Esophagus mucosa (tissue), 1 donor: ENCODE measurements at regions not wholly inside any gene's neighbourhood (a gene's known extent, or its start where the extent isn't known, plus 50 kb on each side); places are given as distances from the start of the nearest gene placed in this dataset.
"Not testable (repeated sequence)": the region's sequence is repeated elsewhere in the genome, so short reads cannot be mapped to it uniquely, and the experiment has no call there.

ENCODE experiments used
- ATAC-seq: fragments of 200-7000 bp; cut with Tn5 transposase; one replicate; pipeline ENCODE4 v1.9.1; 2020
- donor health status: DM: yes; HTN: yes; CAD: no.

DNA sequence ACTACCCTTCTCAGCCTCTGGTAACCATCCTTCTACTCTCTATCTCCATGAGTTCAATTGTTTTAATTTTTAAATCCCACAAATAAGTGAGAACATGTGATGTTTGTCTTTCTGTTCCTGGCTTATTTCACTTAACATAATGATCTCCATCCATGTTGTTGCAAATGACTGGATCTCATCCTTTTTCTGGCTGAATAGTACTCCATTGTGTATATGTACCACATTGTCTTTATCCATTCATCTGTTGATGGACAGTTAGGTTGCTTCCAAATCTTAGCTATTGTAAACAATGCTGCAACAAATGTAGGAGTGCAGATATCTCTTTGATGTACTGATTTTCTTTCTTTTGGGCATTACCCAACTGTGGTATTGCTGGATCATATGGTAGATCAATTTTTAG is 103.0 kb downstream of the CARTPT start:
- ATAC-seq = not testable (repeated sequence)

DNA sequence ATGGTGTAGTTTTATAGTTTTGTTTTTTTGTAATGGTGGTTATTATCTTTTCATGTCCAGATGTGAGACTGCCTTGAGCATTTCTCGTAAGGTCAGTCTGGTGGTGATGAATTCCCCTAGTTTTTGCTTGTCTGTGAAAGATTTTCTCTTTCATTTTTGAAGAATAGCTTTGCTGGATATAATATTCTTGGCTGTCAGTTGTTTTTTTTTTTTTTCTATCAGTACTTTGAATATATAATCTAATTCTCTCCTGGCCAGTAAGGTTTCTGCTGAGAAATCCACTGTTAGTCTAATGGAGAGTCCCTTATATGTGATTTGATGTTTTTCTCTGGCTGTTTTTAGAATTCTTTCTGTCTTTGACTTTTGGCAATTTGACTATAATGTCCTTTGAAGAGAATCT is 106.9 kb downstream of the CARTPT start:
- ATAC-seq = no peak

DNA sequence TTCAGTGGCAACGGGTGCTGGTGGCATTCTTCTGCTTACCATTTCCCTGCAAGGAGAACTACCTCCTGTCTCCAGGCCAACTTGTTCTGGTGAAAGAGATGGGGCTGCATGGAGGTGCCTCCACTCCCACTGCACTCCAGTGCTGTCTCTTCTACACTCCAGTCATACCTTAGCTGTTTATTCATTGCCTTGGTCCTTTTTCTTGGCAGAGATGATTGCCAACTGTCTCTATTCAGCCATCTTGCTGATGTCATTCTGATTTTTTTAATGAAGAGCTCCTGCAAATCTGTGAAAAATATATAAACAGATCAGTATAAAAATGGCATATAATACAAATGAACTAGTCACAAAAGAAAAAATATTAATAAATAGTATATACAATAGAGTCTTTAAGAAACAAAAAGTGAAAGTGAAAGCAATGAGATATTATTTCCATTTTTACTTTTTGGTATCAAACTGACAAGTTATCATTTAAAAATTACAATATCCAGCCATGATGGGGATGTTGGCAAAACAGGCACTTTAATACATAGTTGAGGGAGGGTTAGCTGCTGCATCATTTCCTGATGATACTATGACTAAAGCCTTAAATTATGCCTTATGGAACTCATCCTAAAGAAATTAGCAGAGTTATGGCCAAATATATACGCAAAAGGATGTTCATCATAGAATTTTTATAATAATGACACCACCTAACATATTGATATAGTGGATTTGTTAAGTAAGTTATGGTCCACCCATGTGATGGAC is 109.4 kb downstream of the CARTPT start:
- no peak for ATAC-seq

DNA sequence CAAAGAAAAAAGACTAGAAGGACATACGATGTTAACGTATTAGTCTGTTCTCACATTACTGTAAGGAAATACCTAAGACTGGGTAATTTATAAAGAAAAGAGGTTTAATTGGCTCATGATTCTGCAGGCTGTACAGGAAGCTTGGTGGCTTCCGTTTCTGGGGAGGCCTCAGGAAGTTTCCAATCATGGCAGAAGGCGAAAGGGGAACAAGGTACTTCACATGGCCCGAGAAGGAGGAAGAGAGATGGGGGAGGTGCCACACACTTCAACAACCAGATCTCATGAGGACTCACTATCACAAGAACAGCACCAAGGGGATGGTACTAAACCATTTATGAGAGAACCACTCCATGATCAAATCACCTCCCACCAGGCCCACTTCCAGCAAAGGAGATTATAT is 110.1 kb downstream of the CARTPT start:
- ATAC-seq = no peak

DNA sequence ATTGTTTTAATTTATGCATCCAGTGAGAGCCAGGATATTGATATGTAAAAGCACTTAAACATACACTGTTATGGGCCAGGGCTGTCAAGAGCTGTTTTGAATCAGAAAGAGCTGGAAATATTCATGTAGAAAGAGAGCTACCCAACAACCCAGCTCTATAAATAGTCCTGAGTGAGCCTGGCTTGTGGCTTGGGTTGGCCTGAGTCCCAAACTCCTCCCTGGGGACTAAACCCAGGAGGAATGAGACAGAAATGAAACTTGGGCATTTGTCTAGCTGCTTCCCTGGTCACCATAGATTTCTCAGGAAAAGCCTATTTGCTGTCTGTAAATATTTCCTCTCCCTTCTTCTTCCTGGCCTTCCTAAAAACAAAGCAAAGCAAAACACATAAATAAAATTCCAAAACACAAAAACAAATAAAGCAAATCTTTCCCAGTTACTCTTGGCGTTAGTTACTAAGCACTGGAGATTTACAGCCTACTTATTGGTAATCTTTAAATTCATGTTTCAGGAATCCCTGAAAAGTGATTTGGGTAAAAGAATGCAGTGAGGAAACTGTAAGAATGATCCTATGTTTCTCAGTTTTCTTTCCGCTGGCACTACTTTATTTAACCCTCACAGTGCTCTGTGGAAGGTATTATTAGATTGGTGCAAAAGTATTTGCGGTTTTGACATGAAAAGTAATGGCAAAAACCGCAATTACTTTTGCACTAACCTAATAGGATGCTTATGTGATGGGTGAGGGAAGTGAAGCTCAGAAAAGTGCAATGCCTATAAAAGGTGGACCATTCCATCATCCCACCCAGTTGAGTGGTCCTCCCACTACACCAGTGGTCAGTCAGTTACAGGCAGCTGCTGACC is 111.8 kb downstream of the CARTPT start:
- ATAC-seq = peak; percentile 33

DNA sequence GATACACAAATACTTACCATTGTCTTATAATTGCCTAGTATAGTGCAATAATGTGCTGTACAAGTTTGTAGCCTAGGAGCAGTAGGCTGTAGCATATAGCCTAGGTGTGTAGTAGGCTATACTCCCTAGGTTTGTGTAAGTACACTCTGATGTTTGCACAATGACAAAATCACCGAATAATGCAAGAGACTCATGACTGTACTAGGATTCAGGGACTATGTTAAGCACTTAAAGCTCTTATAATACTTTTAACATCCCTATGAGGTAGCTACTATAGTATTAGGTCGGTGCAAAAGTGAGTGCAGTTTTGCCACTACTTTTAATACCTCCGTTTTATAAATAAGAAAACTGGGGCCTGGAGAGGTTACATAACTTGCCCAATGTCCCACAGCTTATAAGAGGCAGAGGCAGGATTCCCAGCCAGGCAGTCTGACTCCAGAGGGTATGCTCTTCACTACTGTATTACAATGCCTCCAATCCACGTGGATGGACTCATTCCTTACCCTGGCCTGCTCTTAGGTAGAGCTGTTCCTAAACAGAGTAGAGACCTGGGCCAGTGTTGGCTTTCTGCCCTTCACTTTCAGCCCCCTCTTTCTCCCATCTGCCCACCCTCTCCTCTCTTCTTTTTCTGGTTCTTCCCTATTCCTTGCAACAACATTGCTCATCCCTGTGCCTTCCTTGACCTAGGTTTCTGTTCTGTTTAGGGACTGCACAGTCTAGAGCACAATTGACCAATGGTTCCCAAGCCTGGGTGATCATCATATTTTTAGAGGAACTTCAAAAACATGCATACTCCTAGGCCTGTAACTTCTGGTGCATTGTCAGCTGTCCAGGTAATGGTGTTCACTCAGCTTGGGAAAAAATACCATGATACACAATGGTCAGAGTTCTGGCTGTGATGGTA is 114.0 kb downstream of the CARTPT start:
- peak; percentile 74 for ATAC-seq

DNA sequence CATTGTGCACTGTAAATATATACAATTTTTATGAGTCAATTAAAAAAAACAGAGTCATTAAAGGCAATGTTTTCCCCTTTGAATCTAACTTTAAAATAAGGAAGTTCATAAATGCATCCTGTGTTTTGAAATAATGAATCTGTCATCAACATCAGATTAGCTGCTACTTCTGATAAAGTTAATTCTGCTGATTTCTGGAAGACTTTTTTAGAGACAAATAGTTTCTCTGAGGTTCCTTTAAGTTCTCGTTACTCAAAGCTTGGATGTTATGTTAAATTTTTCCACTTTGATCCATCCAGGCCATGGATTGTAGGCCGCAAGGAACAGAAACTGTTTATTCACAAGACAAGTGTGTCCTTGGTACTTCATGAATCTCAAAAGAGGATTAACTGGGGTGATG is 115.5 kb downstream of the CARTPT start:
- no peak for ATAC-seq

DNA sequence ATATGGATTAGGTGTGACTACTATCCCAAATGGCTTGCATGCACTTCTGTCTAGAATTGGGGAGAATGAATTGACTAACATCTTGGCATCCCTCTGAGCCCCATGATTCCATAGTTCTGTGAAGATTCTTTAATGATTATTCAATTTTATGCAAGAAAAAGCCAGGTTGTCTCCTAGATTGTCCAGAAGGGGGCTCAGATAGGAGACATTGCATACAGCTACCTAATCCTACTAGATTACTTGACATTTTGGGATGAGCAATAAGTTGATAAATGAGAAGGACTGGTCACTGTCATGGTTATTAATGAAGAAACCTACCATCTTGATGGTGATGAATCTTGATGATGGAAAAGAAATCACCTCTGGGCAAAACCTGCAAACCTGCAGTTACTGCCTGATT is 117.0 kb downstream of the CARTPT start:
- ATAC-seq = no peak

DNA sequence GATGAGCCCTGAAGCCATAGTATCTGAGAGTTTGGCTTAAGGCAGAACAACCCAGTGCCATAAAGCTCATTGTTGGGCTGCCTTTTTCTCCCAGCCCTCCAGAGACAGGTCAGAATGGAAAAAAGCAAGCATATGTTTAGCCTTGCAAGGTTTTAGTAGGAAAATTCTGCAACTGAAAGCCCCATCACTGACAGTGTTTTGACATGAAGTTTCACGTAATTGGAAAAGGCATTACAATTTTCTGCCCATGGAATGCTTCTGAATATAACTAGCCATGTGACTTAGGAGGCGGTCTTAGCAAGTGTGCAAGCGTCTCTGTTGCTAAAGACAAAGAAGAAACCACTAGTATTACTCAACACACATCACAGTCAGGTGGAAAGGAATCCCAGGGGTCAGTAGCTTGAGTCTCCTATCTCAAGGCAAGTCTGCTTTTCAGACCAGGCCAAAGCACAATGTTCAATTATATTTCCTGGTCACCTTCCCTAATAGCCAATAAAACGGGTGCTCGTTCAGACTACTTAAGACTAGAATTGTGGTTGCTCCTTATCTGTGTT is 117.6 kb downstream of the CARTPT start:
- ATAC-seq = no peak

DNA sequence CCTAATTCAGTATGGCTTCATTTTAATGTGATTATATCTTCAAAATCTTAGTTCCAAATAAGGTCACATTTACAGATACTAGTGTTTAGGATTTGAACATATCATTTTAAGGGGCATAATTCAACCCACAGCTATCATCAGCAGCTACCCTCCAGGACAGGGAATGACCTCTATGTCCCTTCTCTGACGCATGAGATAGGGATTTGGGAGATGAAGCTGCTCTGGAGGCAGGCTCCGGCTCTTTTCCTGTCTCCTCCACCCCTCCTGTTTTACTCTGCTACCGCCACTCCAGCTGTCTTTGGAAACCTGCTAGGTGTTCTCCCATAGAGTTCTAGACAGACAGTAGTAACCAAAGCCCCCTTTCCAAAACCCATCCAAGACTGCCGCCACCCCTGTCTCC is 119.2 kb downstream of the CARTPT start:
- no peak for ATAC-seq

DNA sequence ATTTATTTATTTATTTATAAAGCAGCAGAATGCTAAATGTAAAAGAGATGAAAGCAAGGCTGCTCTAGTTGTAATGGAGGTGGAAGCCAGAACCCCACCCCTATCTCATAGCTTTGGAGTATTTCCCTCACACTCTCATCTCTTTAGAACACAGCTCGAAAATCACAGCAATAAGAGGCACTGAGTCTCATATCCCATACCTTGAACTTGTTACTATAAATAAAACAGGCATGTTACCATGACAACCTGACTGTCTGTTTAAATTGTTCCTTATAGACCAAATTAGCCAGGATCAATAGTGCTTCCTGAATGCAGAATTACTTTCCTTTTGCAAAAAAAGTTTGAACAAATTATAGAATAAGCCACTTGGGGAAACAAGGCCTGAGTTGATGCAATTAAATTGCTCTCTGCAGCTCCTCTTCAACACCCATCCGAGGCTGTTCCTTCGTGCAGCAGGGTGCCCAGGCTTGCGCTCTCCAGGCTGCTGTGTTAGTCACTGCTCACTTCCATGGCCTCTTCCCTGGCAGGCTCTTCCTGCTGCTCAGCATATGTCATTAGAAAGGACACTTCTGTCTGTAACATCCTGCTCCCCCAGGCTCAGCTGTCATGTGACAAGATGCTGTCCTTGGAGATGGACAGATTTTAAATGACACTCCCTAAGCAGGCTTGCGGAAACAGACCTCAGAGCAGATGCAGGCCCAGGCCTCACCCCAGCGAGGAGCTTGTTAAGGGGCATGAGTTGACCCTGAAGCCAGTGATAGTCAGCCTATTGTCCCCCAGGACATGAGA is 120.2 kb downstream of the CARTPT start:
- ATAC-seq = no peak

DNA sequence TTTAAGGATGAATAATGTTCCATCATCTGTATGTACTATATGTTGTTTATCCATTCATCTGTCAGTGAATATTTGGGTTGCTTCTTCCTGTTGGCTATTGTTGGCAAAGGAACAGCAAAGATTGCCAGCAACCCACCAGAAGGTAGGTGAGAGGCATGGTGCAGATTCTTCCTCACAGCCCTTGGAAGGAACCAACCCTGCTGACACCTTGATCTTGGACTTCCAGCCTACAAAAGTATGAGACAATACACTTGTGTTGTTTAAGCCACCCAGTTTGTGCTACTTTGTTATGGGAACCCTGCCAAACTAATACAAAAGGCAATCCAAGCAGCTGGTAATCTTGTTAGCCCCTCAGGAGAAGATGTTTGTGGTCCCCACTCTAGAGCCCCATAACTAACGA is 122.0 kb downstream of the CARTPT start:
- no peak for ATAC-seq

DNA sequence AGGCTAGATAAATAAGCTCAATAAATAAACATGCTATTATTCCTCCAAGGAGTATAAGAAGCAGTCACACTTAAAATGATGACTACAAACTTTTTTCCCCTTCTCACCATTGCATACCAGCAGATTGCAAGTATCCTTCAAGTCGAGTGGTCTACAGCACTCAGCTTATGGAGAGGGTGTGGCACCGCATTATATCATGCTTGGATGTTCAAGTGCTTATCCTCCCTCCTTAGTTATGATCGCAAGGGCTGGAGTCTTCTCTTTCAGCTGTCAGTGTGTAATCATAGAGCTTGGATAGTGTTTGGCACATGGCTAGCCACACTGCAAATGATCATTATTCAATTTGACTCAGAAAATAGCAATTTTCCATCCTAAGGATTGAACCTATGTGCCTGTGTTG is 124.0 kb downstream of the CARTPT start:
- ATAC-seq = no peak

DNA sequence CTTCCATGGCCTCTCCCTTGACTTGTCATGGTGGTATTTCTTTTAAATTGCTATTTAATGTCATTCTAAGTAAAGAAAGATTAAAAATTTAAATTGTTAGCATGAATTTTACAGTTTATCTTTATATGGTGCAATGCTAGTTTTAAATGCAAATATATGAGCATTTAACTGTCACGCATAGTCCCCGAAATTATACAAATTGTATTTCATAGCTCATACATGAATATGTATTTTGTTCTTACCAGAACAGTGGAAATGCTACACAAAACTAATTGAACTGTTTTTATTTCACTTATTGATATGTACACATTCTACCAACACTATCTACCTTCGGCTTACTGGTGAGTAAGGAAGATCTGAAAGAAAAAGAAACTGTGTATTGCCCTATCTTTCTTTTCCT is 125.8 kb downstream of the CARTPT start:
- ATAC-seq = no peak

DNA sequence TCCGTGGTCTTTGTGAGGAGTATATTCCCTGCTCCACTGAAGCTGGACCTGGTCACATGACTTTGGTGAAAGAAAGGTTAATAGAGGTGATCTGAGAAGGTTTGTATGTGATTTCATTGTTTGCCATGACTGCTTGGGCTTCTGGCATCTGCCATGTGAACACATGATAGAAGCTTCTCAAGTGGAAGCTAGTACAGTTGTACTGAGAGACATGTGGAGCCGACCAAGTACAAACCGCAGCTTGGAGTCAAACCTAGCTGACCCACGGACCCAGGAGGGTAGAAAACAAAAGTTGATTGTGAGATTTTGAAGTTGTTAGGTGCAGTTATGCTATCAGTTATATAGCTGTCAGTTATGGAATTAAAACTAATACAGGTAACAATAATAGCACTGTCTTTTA is 140.4 kb downstream of the CARTPT start:
- no peak for ATAC-seq

DNA sequence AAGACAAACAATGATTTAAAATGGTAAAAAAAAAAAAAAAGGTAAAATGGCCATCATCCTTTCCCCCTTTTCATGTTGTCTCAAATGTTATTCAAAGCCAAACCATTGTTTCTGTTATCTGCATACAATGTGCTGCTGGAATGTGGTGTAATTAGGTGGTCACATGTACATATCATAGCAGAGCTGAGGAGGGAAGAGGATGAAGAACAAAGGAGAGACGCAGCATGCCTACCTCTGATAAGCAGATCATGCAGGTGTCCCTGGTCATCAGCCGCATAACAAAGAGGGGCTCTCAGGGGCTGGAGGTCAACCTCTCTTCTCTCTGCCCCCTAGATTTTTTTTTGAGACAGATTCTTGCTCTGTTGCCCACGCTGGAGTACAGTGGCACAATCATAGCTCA is 141.0 kb downstream of the CARTPT start:
- ATAC-seq = no peak

DNA sequence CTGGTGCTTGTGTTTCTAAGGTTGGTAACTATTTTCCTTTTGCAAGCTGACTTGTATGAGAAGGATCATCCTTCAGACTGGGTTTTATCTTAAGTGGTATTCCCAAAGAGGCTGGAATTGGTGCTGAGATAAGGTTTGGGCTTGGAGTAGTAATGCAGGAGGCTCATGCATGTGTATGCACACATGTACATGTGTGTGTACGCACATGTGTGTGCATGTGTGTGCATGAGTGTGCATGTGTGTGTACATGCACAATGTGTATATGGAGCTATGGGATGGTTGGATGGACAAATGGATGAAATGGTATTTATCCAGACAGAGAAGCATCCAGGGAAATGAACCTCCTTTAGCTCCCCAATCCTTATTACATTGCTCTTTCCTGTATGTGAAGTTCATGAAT is 142.6 kb downstream of the CARTPT start:
- ATAC-seq = no peak

DNA sequence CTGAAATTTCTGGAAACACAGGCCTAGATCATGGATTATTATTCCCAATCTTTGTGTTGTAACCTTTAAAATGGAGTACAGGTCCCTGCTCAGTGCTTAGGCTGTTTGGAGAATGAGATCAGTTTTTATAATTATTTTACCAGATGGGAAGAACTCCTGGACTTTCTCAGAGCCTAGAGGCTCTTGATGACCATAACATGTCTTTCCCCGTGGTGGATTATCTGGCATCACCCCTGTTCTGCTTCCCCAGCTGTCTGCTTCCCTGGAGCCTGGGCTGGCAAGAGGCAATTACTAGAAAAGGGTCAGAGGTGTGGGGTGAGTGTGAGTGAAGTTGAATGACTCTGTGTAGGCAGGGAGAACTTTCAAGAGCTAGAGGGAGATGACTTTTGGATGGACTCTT is 143.0 kb downstream of the CARTPT start:
- no peak for ATAC-seq

DNA sequence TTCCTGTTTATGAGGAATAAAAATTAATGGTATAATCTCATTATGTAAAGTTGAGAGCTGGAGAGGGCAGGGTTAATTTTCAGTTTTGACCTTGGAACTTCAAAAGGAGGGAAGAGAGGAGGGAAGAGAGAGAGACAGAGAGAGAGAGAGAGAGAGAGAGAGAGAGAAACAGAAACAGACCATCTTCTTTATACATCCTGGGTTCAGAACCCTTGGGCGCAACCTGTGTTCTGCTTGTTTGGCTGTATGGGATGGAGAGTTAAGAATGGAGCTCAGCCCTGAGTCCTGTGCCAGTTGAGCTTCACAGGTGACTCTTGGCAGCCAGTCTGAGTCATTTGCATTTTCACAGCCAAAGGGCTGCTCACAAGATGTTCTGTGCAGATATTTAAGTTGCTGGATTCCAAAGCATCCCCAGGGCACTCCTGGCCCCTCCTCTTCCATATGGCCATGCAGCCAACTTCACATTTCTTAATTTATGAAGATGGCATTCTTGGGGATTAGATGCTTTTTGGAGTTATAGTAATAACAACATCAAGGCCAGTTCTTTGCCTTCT is 143.5 kb downstream of the CARTPT start:
- no peak for ATAC-seq

DNA sequence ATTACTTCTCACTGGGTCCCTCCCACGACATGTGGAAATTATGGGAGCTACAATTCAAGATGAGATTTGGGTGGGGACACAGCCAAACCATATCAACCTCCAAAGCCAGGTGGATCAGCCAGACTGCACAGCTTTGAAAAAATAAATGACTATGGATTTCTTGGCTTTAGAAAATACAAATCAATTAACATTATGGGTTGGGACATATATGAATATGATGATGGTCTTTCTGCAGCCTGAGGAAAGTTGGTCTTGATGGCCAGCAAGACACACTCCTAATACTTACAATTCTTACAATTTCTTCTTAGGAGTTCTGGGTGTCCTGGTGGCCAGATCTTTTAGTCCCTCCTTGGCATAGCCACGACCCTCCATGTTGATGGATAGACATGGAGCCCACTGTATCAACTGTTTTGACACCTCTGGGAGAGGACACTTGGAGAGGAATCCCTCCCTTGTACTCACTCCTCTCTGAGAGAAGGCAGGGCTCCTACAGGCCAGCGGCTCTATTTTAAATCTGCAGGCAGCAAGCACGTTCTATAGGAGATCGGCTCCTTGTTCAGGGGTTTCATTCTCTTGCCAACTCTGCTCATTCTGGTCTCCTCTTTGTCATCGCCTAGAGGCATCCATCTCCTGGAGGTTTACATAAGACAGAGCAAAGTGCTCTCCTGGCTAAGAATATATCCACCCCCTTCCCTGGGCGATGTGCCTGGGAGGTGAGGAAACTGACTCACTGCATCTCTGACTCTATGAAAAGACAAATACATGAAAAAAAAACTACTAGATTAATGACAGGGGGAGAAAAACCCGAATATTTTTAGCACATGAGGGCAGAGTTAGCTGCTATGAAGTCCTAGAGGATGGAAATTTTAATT is 145.9 kb downstream of the CARTPT start:
- ATAC-seq = peak; percentile 50
